ENCODE measurements at regions not wholly inside any gene's neighbourhood (a gene's known extent, or its start where the extent isn't known, plus 50 kb on each side); places are given as distances from the start of the nearest gene placed in this dataset.

- no peak for TF ChIP-seq CTCF (IDR thresholded peaks at IDR 0.05; ENCODE audit: low read depth, low read length)
- TF ChIP-seq EZH2phosphoT487 (IDR thresholded peaks at IDR 0.05; ENCODE audit: low read depth): no peak
Measured at GRCh38 chr1:198018529-198018928, 101.4 kb downstream of the LHX9 start.
